Activated CD4-positive, alpha-beta T cell treated with anti-CD3 and anti-CD28 coated beads, Interleukin-2, amount 10 ng/mL, durations not matched to agents 7 days and 5 days (primary cell): ENCODE measurements at regions not wholly inside any gene's neighbourhood (a gene's known extent, or its start where the extent isn't known, plus 50 kb on each side); places are given as distances from the start of the nearest gene placed in this dataset.

ENCODE experiments used
- CTCF ChIA-PET: fragments of 350-600 bp; sonication (Branson Sonifier 250); formaldehyde crosslinking; loops from one replicate; lab custom pipeline; 2021; ENCODE audit warnings: antibody characterized with exemption; lab: Charles Lee
- POLR2A ChIA-PET: fragments of 350-600 bp; sonication (Branson Sonifier 250); formaldehyde crosslinking; loops from one replicate; lab custom pipeline; 2021; ENCODE audit warnings: antibody characterized with exemption; lab: Charles Lee
- DNase-seq: peaks from one replicate; pipeline ENCODE4 v3.0.0-alpha.2; 2020
- H3K27ac Mint-ChIP-seq: one replicate; pipeline ENCODE4 v1.8.0; 2021; ENCODE audit warnings: mild to moderate bottlenecking, moderate library complexity, mixed read lengths
- H3K27me3 Mint-ChIP-seq: one replicate; pipeline ENCODE4 v1.8.0; 2021; ENCODE audit warnings: mixed read lengths
- H3K36me3 Mint-ChIP-seq: one replicate; pipeline ENCODE4 v1.8.0; 2021; ENCODE audit warnings: low read depth, mixed read lengths
- H3K4me1 Mint-ChIP-seq: one replicate; pipeline ENCODE4 v1.8.0; 2021; ENCODE audit warnings: mixed read lengths
- H3K4me3 Mint-ChIP-seq: one replicate; pipeline ENCODE4 v1.8.0; 2021; ENCODE audit warnings: mild to moderate bottlenecking, moderate library complexity, mixed read lengths
- H3K9me3 Mint-ChIP-seq: one replicate; pipeline ENCODE4 v1.8.0; 2021; ENCODE audit warnings: mixed read lengths

- no peaks in the 10 kb centered on the region for H3K36me3 Mint-ChIP-seq
- POLR2A ChIA-PET, result no interaction called here
- H3K4me3 Mint-ChIP-seq, result no peak overlapping the region
- no peaks in the 10 kb centered on the region for H3K27me3 Mint-ChIP-seq
- H3K9me3 Mint-ChIP-seq, result peaks cover 3% of the 10 kb centered on the region
- H3K27ac Mint-ChIP-seq, result no peak overlapping the region
- CTCF ChIA-PET, result no interaction called here
- DNase-seq, result no peak
- no peaks in the 10 kb centered on the region for H3K4me1 Mint-ChIP-seq
These were observed 407.5 kb upstream of the FIGN start for GRCh38 chr2:164143183-164143930.

GRCh38 chr2:164142755-164143154 lies 406.9 kb upstream of the FIGN start:
- Mint-ChIP-seq H3K36me3 (no peaks in the 10 kb centered on the region), H3K27ac (no peak overlapping the region), H3K4me1 (no peaks in the 10 kb centered on the region), H3K4me3 (no peak overlapping the region), H3K9me3 (peaks cover 3% of the 10 kb centered on the region), H3K27me3 (no peaks in the 10 kb centered on the region)
- POLR2A ChIA-PET, result no interaction called here
- CTCF ChIA-PET, result no interaction called here
- no peak for DNase-seq

- H3K36me3 Mint-ChIP-seq, result no peaks in the 10 kb centered on the region
- no peak overlapping the region for H3K27ac Mint-ChIP-seq
- H3K27me3 Mint-ChIP-seq, result no peaks in the 10 kb centered on the region
- no peak for DNase-seq
- CTCF ChIA-PET, result no interaction called here
- H3K4me3 Mint-ChIP-seq, result no peak overlapping the region
- POLR2A ChIA-PET, result no interaction called here
- peaks cover 3% of the 10 kb centered on the region for H3K9me3 Mint-ChIP-seq
- no peaks in the 10 kb centered on the region for H3K4me1 Mint-ChIP-seq
These were observed 405.5 kb upstream of the FIGN start for GRCh38 chr2:164141271-164141670.

GRCh38 chr2:164138750-164139149 lies 402.9 kb upstream of the FIGN start:
- Mint-ChIP-seq H3K27me3 (no peaks in the 10 kb centered on the region), H3K27ac (no peak overlapping the region), H3K4me3 (no peak overlapping the region), H3K36me3 (no peaks in the 10 kb centered on the region), H3K4me1 (no peaks in the 10 kb centered on the region), H3K9me3 (peaks cover 3% of the 10 kb centered on the region)
- ChIA-PET CTCF (no interaction called here), POLR2A (no interaction called here)
- no peak for DNase-seq

- Mint-ChIP-seq H3K27ac (no peak overlapping the region), H3K9me3 (no peaks in the 10 kb centered on the region), H3K27me3 (no peaks in the 10 kb centered on the region), H3K4me1 (no peaks in the 10 kb centered on the region), H3K4me3 (no peak overlapping the region), H3K36me3 (no peaks in the 10 kb centered on the region)
- no peak for DNase-seq
- CTCF ChIA-PET, result no interaction called here
- POLR2A ChIA-PET, result no interaction called here
These were observed 398.5 kb upstream of the FIGN start for GRCh38 chr2:164134336-164134735.

GRCh38 chr2:164127971-164128527 lies 392.2 kb upstream of the FIGN start:
- H3K27ac Mint-ChIP-seq, result no peak overlapping the region

GRCh38 chr2:164126960-164127660 lies 391.3 kb upstream of the FIGN start:
- Mint-ChIP-seq H3K36me3 (no peaks in the 10 kb centered on the region), H3K4me3 (no peak overlapping the region), H3K27me3 (no peaks in the 10 kb centered on the region), H3K9me3 (no peaks in the 10 kb centered on the region), H3K4me1 (no peaks in the 10 kb centered on the region), H3K27ac (no peak overlapping the region)
- no peak for DNase-seq
- ChIA-PET CTCF (no interaction called here), POLR2A (no interaction called here)

More at GRCh38 chr2:164127971-164128527, 392.2 kb upstream of the FIGN start:
- Mint-ChIP-seq H3K4me1 (no peaks in the 10 kb centered on the region), H3K27me3 (no peaks in the 10 kb centered on the region), H3K4me3 (no peak overlapping the region), H3K9me3 (no peaks in the 10 kb centered on the region), H3K36me3 (no peaks in the 10 kb centered on the region)
- no peak for DNase-seq
- POLR2A ChIA-PET, result no interaction called here
- CTCF ChIA-PET, result interaction anchor here (0.5 kb wide), 1 partner anchor 121 kb away, joined by 4 read pairs; no protein-coding TSS in a partner anchor

GRCh38 chr2:164115806-164116205 lies 380.0 kb upstream of the FIGN start:
- DNase-seq, result no peak
- H3K4me1 Mint-ChIP-seq, result no peaks in the 10 kb centered on the region
- ChIA-PET POLR2A (no interaction called here), CTCF (no interaction called here)
- H3K27me3 Mint-ChIP-seq, result no peaks in the 10 kb centered on the region
- H3K4me3 Mint-ChIP-seq, result no peak overlapping the region
- no peaks in the 10 kb centered on the region for H3K9me3 Mint-ChIP-seq
- no peaks in the 10 kb centered on the region for H3K36me3 Mint-ChIP-seq
- H3K27ac Mint-ChIP-seq, result no peak overlapping the region

GRCh38 chr2:164114937-164115336 lies 379.1 kb upstream of the FIGN start:
- Mint-ChIP-seq H3K4me1 (no peaks in the 10 kb centered on the region), H3K4me3 (no peak overlapping the region), H3K9me3 (no peaks in the 10 kb centered on the region), H3K27ac (no peak overlapping the region), H3K27me3 (no peaks in the 10 kb centered on the region), H3K36me3 (no peaks in the 10 kb centered on the region)
- ChIA-PET POLR2A (no interaction called here), CTCF (no interaction called here)
- no peak for DNase-seq

GRCh38 chr2:164112105-164112504 lies 376.3 kb upstream of the FIGN start:
- Mint-ChIP-seq H3K36me3 (no peaks in the 10 kb centered on the region), H3K27ac (no peak overlapping the region), H3K4me1 (no peaks in the 10 kb centered on the region), H3K9me3 (no peaks in the 10 kb centered on the region), H3K27me3 (no peaks in the 10 kb centered on the region), H3K4me3 (no peak overlapping the region)
- DNase-seq, result no peak
- ChIA-PET CTCF (no interaction called here), POLR2A (no interaction called here)

GRCh38 chr2:164110515-164110914 lies 374.7 kb upstream of the FIGN start:
- Mint-ChIP-seq H3K4me1 (no peaks in the 10 kb centered on the region), H3K9me3 (no peaks in the 10 kb centered on the region), H3K4me3 (no peak overlapping the region), H3K27me3 (no peaks in the 10 kb centered on the region), H3K27ac (no peak overlapping the region), H3K36me3 (no peaks in the 10 kb centered on the region)
- CTCF ChIA-PET, result no interaction called here
- POLR2A ChIA-PET, result no interaction called here
- DNase-seq, result no peak

GRCh38 chr2:164109006-164109405 lies 373.2 kb upstream of the FIGN start:
- H3K27me3 Mint-ChIP-seq, result no peaks in the 10 kb centered on the region
- DNase-seq, result no peak
- ChIA-PET POLR2A (no interaction called here), CTCF (no interaction called here)
- no peaks in the 10 kb centered on the region for H3K36me3 Mint-ChIP-seq
- H3K9me3 Mint-ChIP-seq, result peaks cover 1% of the 10 kb centered on the region
- no peak overlapping the region for H3K27ac Mint-ChIP-seq
- no peak overlapping the region for H3K4me3 Mint-ChIP-seq
- no peaks in the 10 kb centered on the region for H3K4me1 Mint-ChIP-seq

- no peak overlapping the region for H3K4me3 Mint-ChIP-seq
These were observed 367.5 kb upstream of the FIGN start for GRCh38 chr2:164103271-164103670.

More at GRCh38 chr2:164103271-164103670, 367.5 kb upstream of the FIGN start:
- POLR2A ChIA-PET, result no interaction called here
- CTCF ChIA-PET, result no interaction called here
- H3K9me3 Mint-ChIP-seq, result peaks cover 1% of the 10 kb centered on the region
- H3K27me3 Mint-ChIP-seq, result no peaks in the 10 kb centered on the region
- no peak overlapping the region for H3K27ac Mint-ChIP-seq
- H3K4me1 Mint-ChIP-seq, result no peaks in the 10 kb centered on the region
- no peak for DNase-seq
- H3K36me3 Mint-ChIP-seq, result no peaks in the 10 kb centered on the region
